Mammary epithelial cell (primary cell): ENCODE measurements at regions not wholly inside any gene's neighbourhood (a gene's known extent, or its start where the extent isn't known, plus 50 kb on each side); places are given as distances from the start of the nearest gene placed in this dataset.

Source experiments
- EZH2 ChIP-seq: IDR thresholded peaks from 2 replicates; pipeline ENCODE4 v1.6.1; 2012; ENCODE audit warnings: low read length, inconsistent platforms, borderline replicate concordance
- TF ChIP-seq, protein P1 (sequence below), 2 donors: IDR thresholded peaks in 1 of 2; conservative IDR thresholded peaks in 1 of 2; 2 replicates each; pipeline ENCODE4 v1.5.1; 2011 to 2012; ENCODE audit warnings: inconsistent platforms in 2 of 2, low read length in 2 of 2, mild to moderate bottlenecking in 2 of 2, control low read depth in 1 of 2, low read depth in 1 of 2; ENCODE audit not compliant: insufficient read depth in 1 of 2; ENCODE audit errors: extremely low read depth in 1 of 2

- TF ChIP-seq, protein P1, sequence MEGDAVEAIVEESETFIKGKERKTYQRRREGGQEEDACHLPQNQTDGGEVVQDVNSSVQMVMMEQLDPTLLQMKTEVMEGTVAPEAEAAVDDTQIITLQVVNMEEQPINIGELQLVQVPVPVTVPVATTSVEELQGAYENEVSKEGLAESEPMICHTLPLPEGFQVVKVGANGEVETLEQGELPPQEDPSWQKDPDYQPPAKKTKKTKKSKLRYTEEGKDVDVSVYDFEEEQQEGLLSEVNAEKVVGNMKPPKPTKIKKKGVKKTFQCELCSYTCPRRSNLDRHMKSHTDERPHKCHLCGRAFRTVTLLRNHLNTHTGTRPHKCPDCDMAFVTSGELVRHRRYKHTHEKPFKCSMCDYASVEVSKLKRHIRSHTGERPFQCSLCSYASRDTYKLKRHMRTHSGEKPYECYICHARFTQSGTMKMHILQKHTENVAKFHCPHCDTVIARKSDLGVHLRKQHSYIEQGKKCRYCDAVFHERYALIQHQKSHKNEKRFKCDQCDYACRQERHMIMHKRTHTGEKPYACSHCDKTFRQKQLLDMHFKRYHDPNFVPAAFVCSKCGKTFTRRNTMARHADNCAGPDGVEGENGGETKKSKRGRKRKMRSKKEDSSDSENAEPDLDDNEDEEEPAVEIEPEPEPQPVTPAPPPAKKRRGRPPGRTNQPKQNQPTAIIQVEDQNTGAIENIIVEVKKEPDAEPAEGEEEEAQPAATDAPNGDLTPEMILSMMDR (conservative IDR thresholded peaks at IDR 0.05 in 1 of 2, IDR thresholded peaks at IDR 0.05 in 1 of 2; ENCODE audit: extremely low read depth in 1 of 2, insufficient read depth in 1 of 2, low read depth in 1 of 2, low read length in 2 of 2): no peak
- no peak for TF ChIP-seq EZH2
These were observed 1276.5 kb upstream of the MIR17HG start for GRCh38 chr13:90070837-90071525.
